VCaP (cell line): ENCODE measurements at regions not wholly inside any gene's neighbourhood (a gene's known extent, or its start where the extent isn't known, plus 50 kb on each side); places are given as distances from the start of the nearest gene placed in this dataset.

ENCODE experiments used
- H3K27ac ChIP-seq: fragments of 450-650 bp; 2 replicates; pipeline ENCODE4 v1.5.1; 2017
- TF ChIP-seq, protein P1 (sequence below): fragments of 450-650 bp; conservative IDR thresholded peaks from 2 replicates; pipeline ENCODE4 v1.5.1; 2017; ENCODE audit warnings: mild to moderate bottlenecking, moderate library complexity

GRCh38 chr7:25349283-25350017 is 121.2 kb upstream of the NPVF start:
- TF ChIP-seq, protein P1, sequence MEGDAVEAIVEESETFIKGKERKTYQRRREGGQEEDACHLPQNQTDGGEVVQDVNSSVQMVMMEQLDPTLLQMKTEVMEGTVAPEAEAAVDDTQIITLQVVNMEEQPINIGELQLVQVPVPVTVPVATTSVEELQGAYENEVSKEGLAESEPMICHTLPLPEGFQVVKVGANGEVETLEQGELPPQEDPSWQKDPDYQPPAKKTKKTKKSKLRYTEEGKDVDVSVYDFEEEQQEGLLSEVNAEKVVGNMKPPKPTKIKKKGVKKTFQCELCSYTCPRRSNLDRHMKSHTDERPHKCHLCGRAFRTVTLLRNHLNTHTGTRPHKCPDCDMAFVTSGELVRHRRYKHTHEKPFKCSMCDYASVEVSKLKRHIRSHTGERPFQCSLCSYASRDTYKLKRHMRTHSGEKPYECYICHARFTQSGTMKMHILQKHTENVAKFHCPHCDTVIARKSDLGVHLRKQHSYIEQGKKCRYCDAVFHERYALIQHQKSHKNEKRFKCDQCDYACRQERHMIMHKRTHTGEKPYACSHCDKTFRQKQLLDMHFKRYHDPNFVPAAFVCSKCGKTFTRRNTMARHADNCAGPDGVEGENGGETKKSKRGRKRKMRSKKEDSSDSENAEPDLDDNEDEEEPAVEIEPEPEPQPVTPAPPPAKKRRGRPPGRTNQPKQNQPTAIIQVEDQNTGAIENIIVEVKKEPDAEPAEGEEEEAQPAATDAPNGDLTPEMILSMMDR: no peak

DNA sequence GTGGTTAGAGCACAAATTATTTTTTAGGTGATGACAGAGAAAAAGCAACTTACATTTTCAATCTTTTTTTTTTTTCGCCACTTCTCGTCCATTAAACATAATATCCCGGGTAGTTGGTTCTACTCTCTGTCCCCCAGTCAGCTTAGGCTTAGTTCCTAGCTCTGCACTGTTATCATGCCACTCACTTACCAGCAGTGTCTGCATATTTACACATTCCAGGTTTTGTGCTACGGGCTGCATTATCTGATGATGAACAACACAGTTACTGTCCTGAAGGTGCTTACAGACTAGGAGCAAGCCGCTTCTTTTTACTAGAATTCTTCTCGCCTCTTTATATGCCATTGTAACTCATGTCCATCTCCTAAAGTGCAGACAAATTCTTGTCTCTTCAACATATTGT is 121.8 kb upstream of the NPVF start:
- TF ChIP-seq, protein P1: no peak

More at GRCh38 chr7:25349283-25350017, 121.2 kb upstream of the NPVF start:
- H3K27ac ChIP-seq: no peak overlapping the region

GRCh38 chr7:25351761-25352160 is 123.5 kb upstream of the NPVF start:
- TF ChIP-seq, protein P1: no peak

More for the DNA sequence above, 121.8 kb upstream of the NPVF start:
- H3K27ac ChIP-seq: no peak overlapping the region

GRCh38 chr7:25353196-25353595 is 124.9 kb upstream of the NPVF start:
- TF ChIP-seq, protein P1: no peak
- no peak overlapping the region for H3K27ac ChIP-seq

More at GRCh38 chr7:25351761-25352160, 123.5 kb upstream of the NPVF start:
- H3K27ac ChIP-seq: no peak overlapping the region

DNA sequence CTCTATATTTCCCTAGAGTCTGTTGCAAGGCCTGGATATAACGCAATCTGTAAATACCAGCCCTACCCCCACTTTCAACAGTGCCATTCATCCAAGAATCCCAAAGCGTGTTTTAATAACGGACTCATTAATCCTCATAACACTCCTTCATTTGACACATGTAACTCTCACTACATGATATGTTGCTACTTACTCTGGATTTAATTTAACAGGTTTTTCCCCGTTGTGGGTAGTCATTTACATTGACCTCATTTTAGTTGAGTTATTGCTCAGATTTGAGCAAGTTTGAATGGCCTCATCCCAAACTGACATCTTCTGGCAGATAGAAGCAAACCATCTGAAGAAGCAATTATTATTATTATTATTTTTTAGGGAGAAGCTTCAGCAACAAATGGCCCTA is 125.4 kb upstream of the NPVF start:
- TF ChIP-seq, protein P1: no peak

DNA sequence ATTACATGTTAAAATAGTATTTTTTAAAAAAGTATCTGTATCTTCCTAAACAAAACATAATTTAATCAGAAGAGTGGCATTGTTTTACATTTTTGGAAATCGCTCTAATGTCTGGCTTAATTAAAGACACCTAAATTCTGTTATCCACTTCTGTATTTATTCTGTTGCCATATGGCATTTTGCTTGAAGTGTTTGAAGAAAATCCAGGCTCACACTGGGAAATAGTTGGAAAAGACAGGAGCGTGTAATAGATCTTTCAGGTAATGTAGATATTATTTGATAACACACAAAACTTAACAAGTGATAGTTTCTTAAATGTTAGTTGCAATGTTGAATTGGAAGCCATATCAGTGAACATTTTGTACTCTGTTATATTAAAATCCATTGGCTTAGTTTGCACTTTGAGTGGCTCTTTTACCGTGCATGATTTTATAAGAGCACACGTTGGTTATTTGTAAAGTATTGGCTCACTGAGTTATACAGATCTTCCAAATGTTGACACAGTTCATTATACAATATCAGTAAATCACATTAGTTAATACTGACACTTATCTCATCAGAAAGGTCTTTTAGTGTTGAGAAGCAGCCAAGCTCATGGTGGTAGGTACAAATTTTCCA is 128.4 kb upstream of the NPVF start:
- TF ChIP-seq, protein P1: no peak

More for the DNA sequence above, 125.4 kb upstream of the NPVF start:
- H3K27ac ChIP-seq: no peak overlapping the region

GRCh38 chr7:25358926-25359325 is 130.6 kb upstream of the NPVF start:
- TF ChIP-seq, protein P1: no peak
- peak overlapping the region; percentile 81 for H3K27ac ChIP-seq

More for the DNA sequence above, 128.4 kb upstream of the NPVF start:
- peak overlapping the region; percentile 81 for H3K27ac ChIP-seq
